ENCODE measurements at regions not wholly inside any gene's neighbourhood (a gene's known extent, or its start where the extent isn't known, plus 50 kb on each side); places are given as distances from the start of the nearest gene placed in this dataset.
"Not testable (repeated sequence)": the region's sequence is repeated elsewhere in the genome, so short reads cannot be mapped to it uniquely, and the experiment has no call there.

DNA sequence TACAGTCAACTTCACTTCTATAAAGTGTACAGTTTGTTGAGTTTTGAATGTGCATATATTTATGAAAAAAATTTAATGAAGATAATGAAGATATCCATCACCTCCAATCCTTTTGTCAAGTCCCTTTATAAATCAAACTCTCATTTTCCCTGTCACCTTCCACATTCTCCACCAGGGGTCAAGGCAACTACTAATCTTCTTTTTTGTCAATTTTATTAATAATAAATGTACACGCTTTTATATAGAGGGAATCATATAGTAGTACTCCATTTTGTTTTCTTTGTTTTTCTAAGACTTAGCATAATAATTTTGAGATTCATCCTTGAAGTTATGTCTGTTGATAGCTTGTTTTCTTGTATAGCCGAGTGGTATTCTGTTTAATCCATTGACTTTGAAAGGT lies 1594.2 kb upstream of the PRMT6 start:
- no peak for FAIRE-seq

GRCh38 chr1:105467549-105467948 lies 1588.9 kb upstream of the PRMT6 start:
- FAIRE-seq (no peak), DNase-seq (ENCODE audit: insufficient read length, low spot score) (no peak)

More for the DNA sequence above, 1594.2 kb upstream of the PRMT6 start:
- no peak for DNase-seq (ENCODE audit: insufficient read length, low spot score)

GRCh38 chr1:105470541-105470940 lies 1585.9 kb upstream of the PRMT6 start:
- DNase-seq (ENCODE audit: insufficient read length, low spot score); FAIRE-seq: not testable (repeated sequence)

GRCh38 chr1:105483436-105483835 lies 1573.0 kb upstream of the PRMT6 start:
- DNase-seq (ENCODE audit: insufficient read length, low spot score) (no peak), FAIRE-seq (no peak)

DNA sequence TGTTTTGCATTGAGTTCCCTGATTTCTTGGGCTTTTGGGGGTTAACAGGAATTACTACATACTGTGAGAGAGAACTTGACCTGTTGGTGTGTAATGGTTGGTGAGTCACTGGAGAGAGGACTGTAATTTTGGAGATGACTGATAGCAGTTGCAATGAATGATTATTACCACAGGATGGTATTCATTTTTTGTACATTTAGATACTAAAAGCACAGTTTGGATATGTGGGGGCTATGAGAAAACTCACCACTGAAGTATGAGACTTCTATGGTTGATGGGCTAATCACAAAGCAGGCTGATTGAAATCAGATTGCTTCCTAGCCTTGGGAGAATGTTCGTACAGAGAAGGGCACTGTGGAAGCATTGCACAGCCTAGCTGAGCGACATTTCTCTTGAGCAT lies 1571.3 kb upstream of the PRMT6 start:
- no peak for FAIRE-seq
- no peak for DNase-seq (ENCODE audit: insufficient read length, low spot score)

DNA sequence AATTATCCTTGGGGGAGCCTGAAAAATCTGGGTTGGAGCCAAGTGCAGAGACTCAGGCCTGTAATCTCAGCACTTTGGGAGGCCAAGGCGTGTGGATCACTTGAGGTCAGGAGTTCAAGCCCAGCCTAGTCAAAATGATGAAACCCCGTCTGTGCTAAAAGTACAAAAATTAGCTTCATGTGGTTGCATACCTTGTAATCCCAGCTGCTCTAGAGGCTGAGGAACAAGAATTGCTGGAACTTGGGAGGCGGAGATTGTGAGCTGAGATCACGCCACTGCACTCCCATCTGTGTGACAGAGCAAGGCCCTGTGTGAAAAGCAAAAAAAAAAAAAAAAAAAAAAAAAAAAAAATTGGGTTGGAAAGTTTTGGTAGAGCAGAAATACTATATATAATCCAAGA lies 1563.6 kb upstream of the PRMT6 start:
- DNase-seq (ENCODE audit: insufficient read length, low spot score) (no peak), FAIRE-seq (no peak)

GRCh38 chr1:105516068-105516467 lies 1540.4 kb upstream of the PRMT6 start:
- DNase-seq (ENCODE audit: insufficient read length, low spot score), result no peak
- no peak for FAIRE-seq

GRCh38 chr1:105533996-105534395 lies 1522.5 kb upstream of the PRMT6 start:
- DNase-seq (ENCODE audit: insufficient read length, low spot score) (no peak), FAIRE-seq (no peak)

DNA sequence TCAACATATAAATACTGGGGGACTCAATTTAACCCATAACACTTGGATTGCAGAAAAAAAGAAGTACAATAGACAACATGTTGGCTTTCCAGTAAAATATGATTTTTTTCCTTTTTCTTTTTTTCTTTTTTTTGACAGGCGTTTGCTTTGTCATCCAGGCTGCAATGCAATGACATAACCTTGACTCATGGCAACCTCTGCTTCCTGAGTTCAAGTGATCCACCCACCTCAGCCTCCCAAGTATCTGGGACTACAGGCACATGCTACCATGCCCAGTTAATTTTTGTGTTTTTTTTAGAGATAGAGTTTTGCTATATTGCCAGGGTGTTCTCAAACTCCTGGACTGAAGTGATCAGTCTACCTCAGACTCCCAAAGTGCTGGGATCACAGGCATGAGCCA lies 1512.0 kb upstream of the PRMT6 start:
- no peak for DNase-seq (ENCODE audit: insufficient read length, low spot score)
- FAIRE-seq, result no peak

DNA sequence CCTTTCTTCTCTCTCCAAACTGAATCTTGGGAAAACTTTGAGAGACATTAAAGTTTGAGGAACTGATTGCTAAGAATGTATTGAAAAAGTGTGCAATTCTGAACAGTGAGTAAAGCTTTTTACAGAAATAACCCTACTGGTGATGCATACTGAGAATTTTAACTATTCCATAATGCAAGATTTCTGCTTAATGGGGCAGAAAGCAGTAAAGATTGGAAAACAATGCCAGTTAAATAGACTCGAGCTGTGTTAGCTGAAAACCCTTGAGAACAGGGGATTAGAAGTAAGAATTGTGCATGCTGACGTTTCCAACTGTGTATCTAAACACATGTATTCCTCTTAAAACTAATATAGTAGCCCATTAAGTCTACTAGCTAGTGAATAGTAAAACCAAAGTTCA lies 1500.2 kb upstream of the PRMT6 start:
- FAIRE-seq (no peak), DNase-seq (ENCODE audit: insufficient read length, low spot score) (no peak)

GRCh38 chr1:105558023-105558422 lies 1498.5 kb upstream of the PRMT6 start:
- FAIRE-seq, result no peak
- no peak for DNase-seq (ENCODE audit: insufficient read length, low spot score)

DNA sequence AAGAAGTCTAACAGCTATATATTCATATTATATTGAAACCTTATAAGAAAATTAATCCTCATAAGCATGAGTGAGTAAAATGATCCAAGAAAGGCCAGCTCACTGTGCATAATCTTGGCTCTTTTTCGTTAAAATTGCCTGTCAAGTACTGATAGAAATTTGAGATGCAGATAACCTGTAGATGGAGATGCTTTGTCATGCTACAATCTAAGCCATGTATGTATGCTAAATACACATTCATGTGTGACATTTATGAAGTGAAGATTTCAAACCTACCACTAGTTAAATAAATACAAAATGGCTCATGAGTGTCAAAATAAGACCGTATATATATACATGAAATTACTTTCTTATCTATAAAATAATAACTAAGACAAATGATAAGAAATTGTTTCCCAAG lies 1491.5 kb upstream of the PRMT6 start:
- FAIRE-seq, result no peak
- no peak for DNase-seq (ENCODE audit: insufficient read length, low spot score)

GRCh38 chr1:105585791-105586190 lies 1470.7 kb upstream of the PRMT6 start:
- no peak for DNase-seq (ENCODE audit: insufficient read length, low spot score)
- FAIRE-seq, result no peak

DNA sequence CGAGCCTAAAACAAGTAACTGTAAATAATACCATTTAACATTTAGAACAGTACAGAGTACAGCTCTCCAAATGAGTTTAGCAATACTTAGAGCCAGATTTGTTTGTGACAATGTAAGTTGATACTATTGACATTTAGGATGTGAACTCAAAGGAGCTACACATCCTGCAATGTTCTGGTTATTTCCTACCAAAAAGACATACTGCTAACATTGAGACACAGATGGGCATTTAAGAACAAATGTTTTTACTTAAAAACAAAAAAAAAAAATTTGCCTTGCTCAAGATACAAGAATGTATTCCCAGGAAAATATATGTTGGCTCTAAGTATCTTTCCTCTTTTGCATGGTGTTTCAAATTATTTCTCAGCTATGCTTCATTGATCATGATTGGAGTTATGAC lies 1464.8 kb upstream of the PRMT6 start:
- DNase-seq (ENCODE audit: insufficient read length, low spot score), result no peak
- FAIRE-seq, result no peak

DNA sequence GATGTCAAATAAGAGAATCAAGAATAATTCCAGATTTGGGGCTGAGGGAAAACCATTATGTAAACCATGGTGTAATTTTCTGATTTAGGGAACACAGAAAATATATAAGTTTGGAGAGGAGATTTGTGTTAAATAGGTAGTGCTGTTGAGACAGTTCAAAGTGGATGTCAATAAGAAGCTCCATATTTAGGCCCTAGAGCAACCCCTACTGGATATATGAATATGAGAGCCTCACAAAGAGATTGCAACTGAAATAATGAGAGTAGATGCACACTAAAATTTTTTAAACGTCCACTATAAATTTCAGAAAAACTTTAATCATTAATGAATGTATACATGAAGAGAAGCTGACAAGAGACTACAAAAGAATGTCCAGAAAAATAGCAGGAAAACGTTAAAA lies 1447.8 kb upstream of the PRMT6 start:
- no peak for FAIRE-seq

GRCh38 chr1:105626276-105626987 lies 1430.0 kb upstream of the PRMT6 start:
- FAIRE-seq, result no peak

More for the DNA sequence above, 1447.8 kb upstream of the PRMT6 start:
- DNase-seq (ENCODE audit: insufficient read length, low spot score), result no peak

DNA sequence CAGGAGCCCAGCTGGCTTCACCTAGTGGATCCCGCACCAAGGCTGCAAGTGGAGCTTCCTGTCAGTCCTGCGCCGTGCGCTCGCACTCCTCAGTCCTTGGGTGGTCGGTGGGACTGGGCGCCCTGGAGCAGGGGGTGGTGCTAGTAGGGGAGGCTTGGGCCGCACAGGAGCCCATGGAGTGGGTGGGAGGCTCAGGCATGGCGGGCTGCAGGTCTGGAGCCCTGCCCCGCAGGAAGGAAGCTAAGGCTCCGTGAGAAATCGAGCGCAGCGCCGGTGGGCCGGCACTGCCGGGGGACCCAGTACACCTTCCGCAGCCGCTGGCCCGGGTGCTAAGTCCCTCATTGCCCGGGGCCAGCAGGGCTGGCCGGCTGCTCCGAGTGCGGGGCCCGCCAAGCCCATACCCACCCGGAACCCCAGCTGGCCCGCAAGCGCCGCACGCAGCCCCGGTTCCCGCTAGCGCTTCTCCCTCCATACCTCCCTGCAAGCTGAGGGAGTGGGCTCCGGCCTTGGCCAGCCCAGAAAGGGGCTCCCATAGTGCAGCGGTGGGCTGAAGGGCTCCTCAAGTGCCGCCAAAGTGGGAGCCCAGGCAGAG lies 1425.2 kb upstream of the PRMT6 start:
- FAIRE-seq, result not testable (repeated sequence)

More at GRCh38 chr1:105626276-105626987, 1430.0 kb upstream of the PRMT6 start:
- no peak for DNase-seq (ENCODE audit: insufficient read length, low spot score)

DNA sequence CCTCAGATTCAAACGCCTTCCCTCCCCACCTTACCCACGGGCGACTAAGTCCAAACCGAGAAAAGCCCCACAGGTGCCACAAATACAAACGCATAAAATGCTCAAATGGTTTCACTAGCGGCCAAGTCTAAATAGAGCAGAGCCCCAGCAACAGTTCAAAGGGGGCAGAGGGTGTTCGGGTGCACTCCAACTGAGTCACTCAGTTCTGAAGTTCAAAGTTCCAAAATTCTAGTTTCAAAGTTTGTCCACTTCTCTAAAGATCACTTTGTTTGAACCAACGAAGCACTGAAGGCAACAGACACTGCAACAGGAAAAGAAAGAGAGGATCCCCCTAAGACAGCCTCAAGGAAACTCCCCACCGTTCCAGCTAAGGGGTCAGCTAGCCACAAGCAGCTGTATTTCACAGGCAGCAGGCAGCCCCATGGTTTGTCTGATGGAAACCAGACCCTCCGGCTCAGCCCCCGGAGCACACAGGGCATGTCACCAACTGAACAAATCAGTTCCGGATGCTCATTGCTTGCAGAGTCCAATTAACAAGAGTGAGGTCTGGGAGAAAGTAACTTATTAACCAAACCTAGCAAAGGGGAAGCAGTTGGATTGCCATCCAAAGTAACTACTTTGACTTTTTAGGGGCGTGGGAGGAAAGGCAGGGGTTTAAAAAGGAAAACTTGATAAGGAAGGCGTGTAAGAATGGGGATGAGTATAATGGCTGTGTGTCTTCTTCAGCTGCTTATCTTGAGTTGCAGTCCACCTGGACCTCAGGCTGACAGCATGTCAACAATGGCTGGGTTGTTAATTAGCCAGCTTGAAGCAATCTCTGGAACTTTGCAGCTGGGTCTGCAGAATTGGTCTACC lies 1423.9 kb upstream of the PRMT6 start:
- DNase-seq (ENCODE audit: insufficient read length, low spot score) (no peak), FAIRE-seq (no peak)

More for the DNA sequence above, 1425.2 kb upstream of the PRMT6 start:
- not testable (repeated sequence) for DNase-seq (ENCODE audit: insufficient read length, low spot score)

GRCh38 chr1:105636052-105636451 lies 1420.4 kb upstream of the PRMT6 start:
- FAIRE-seq, result no peak
- no peak for DNase-seq (ENCODE audit: insufficient read length, low spot score)

GRCh38 chr1:105641407-105641806 lies 1415.1 kb upstream of the PRMT6 start:
- DNase-seq (ENCODE audit: insufficient read length, low spot score) (no peak), FAIRE-seq (no peak)

DNA sequence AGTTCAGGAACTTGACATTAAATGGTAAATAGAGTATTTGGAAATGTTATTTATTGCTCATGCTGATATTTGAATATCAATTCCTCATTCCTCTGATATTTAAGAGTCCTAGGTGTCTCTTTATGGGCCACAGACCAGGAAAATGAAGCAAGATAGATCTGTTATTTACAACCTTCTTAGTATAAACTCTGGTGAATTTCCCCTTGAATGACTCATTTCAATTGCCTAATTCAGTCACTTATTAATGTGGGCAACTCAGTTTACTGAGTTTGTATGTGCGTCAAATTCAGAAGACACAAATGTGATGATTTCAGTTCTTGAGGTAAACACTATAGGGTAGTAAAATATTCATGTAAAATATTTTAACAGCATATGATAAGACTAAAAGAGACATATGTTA lies 1404.4 kb upstream of the PRMT6 start:
- DNase-seq (ENCODE audit: insufficient read length, low spot score) (no peak), FAIRE-seq (no peak)

DNA sequence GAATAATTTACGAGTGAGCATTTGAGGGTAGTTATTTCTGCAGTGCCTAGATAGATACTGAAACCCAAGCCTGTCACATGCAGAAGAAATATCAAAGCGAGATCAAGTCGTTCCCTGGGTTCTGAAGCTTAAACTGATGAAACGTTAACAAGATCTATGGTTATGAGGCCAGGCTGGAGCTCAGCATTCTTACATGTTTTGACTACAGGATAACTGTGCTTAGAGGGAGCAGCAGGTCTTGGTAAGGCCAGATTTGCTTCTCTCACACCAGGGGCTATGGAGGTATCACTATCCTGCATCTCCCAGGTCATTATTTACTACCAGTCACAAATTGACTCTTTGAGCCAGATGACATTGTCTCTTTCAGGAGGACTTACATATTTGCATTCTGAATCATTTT lies 1401.4 kb upstream of the PRMT6 start:
- no peak for FAIRE-seq
- DNase-seq (ENCODE audit: insufficient read length, low spot score), result no peak
